Posterior cingulate gyrus (tissue), 11 donors: ENCODE measurements at regions not wholly inside any gene's neighbourhood (a gene's known extent, or its start where the extent isn't known, plus 50 kb on each side); places are given as distances from the start of the nearest gene placed in this dataset.
A peak's percentile ranks its signal among the peaks of the same experiment; 100 is the strongest.

Source experiments
- DNase-seq, 10 donors: peaks; one replicate each; pipeline versions ENCODE4 v3.0.0 to v3.0.0-alpha.2; 2020 to 2021; ENCODE audit warnings: mixed read lengths in 3 of 10
- intact Hi-C: fragments of 100-400 bp; cut with DNase I; formaldehyde crosslinking; loops from one replicate; pipeline ENCODE4 v1.15.1; 2023

DNA sequence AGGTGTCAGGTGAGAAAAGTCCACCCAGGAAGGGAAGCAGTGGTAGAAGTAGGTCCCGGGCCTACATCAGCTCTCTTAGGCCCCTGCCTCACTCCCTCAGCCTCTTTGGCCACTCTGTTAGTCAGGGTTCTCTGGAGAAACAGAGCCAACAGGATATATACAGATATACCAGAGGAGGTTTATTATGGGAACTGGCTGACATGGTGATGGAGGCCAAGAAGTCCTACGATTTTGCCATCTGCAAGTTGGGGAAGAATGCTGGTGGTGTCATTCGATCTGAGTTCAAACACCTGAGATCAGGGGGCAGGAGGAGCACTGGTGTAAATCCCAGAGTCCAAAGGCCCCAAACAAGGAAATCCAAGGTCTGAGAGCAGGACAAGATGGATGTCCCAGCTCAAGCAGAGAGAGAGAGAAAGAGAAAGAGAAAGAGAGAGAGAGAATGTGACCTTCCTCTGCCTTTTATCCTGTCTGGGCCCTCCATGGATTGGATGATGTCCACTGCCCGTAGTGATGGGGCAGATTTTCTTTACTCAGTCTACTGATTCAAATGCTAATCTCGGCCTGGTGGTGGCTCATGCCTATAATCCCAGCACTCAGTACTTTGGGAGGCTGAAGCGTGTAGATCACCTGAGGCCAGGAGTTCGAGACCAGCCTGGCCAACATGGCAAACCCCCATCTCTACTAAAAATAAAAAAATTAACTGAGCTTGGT, 111.1 kb upstream of the MYCN start:
- peak in 2 of 10 donors; percentile 26 to 29 for DNase-seq
- intact Hi-C loops, result no loop called here

DNA sequence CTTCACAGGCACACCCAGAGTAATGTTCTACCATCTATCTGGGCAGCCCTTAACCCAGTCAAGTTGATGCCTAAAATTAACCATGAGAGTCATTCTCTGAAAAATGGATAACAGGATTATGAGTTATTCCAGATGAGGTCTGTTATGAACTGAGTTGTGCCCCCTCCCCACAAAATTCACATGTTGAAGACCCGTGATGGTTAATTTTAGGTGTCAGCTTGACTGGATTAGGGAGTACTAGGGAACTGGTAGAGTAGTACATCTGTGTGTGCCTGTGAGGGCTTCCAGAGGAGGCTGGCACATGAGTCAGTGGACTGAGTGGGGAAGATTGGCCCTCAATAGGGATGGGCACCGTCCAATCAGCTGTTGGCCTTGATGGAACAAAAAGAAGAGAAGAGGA, 110.4 kb upstream of the MYCN start:
- peak in 1 of 10 donors; percentile 48 for DNase-seq
- intact Hi-C loops, result no loop called here

DNA sequence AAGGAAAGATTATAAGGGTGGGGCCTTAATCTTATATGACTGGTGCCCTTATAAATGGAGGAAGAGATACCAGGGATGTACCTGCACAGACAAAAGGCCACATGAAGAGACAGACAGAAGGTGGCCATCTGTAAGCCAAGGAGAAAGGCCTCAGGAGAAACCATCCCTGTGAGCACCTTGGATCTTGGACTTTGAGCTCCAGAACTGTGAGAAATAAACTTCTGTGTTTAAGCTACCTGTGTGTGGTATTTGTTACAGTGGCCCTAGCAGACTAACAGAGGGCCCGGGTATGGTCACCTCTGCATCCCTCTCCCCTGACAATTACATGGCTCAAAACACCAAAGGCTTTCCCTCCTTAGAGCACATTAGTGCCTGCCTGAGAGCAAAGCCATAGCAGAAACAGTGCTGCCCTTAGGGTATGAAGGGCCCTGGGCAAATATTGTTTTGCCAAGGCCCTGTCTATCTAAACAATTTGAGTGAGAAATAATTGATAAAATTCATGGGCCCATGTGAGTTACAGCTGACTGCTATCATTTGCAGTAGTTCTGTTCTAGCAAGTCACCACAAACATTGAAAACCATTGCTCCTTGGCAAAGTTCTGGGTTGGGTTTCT, 109.3 kb upstream of the MYCN start:
- intact Hi-C loops, result no loop called here
- peak in 1 of 10 donors; percentile 8 for DNase-seq

DNA sequence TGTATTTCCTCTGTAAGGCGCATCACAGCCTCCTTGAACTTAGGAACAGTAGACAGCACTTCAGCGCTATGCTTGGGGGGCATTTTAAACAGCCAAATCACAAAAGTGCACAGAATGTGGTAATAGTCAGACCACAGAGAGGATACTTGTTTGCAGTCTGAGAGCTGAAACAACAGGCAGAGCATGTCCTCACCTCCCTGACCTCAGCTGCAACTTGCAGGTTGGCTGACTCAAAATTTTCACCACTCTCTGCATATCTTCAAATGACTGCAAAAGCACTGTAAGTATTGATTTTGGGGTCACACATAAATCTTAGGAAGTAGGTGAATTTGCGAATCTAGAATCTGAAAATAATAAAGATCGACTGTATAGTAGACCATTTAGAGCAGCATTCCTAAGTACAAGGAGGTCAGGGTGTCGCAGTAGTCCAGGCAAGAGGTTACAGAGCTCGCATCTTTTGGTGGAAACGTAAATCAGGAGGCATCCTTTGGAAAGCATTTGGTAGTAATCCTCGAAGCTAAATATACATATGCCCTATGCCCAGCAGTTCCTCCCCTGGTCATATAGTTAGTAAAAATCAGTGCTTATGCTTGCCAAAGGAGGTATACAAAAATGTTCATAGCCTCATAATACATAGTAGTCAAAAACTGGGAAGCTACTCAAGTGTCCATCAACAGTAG, 108.2 kb upstream of the MYCN start:
- no peak for DNase-seq
- intact Hi-C loops, result no loop called here

DNA sequence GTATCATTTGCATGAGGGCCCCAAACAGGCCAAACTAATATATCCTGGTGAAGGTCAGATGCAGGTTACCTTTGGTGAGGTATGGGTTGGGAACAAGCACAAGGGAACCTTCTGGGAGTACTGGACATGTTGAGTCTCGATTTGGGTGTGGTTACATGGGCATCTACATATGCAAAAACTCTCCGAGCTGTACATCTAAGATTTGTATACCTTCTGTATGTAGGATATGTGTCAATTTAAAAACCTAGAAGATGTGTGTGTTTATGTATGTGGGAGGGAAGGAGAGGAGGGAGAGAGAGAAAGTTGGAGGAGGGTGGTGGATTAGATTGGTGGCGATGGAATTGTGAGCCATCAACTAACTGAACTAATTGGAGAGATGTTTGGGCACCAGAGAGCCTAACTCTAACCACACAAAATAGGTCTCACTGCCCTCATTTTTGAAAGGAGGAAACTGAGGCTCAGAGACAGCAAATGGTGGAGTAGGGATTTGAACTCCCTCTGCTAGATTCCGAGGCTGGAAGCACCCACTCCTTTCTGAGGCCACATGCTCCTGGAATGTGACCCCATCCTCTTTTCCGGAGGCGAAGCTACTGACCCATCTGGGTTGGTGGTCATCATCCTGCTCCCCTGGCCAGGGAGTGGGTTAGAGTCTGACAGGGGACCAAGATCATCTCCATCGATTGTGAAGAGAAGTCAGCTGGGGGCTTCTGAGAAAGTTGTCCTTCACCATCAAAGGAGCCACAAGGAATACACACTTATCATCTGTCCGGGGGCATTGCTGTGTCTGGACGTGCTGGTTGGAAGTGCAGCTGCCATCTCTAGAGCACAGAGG, 107.3 kb upstream of the MYCN start:
- intact Hi-C loops, result no loop called here
- DNase-seq, result peak in 1 of 10 donors; percentile 2

DNA sequence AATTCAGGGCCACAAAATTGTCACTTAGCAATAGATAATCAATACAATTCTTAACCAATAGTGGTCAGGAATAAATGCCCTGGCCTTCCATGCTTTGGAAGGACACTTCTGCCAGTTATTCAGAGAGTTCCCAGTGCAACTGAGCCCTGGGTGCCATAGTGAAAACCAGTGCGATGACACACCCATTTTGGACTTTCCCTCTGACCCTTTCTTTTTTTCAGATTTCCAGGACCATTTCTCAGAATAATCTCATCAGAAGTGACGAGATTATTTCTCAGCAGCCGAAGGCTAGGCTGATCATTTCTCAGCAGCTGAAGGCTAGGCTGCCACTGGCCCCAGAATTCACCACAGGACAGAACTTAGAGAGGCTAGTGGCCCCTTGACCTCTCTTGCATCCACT, 106.6 kb upstream of the MYCN start:
- intact Hi-C loops, result no loop called here
- DNase-seq, result peak in 1 of 10 donors; percentile 31

DNA sequence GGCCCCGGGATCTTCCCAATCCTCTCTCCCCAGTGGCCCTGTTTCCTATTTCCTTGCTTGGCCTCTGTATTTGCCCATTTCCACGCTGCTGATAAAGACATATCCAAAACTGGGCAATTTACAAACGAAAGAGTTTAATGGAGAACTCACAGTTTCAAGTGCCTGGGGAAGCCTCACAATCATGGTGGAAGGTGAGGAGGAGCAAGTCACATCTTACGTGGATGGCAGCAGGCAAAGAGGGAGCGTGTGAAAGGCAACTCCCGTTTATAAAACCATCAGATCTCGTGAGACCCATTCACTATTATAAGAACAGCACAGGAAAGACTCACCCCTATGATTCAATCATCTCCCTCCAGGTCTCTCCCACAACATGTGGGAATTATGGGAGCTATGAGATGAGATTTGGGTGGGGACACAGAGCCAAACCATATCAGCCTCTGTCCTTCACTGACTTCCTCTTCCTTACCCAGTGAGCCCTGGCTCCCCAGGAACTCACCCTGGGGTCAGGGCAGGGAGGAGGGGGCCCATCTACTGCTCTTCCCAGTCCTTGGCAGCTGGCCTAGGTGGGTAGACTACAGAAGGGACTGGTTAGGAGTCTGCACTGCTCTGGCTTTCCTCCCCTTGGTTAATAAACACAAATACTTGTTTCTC, 105.8 kb upstream of the MYCN start:
- intact Hi-C loops, result no loop called here
- no peak for DNase-seq

DNA sequence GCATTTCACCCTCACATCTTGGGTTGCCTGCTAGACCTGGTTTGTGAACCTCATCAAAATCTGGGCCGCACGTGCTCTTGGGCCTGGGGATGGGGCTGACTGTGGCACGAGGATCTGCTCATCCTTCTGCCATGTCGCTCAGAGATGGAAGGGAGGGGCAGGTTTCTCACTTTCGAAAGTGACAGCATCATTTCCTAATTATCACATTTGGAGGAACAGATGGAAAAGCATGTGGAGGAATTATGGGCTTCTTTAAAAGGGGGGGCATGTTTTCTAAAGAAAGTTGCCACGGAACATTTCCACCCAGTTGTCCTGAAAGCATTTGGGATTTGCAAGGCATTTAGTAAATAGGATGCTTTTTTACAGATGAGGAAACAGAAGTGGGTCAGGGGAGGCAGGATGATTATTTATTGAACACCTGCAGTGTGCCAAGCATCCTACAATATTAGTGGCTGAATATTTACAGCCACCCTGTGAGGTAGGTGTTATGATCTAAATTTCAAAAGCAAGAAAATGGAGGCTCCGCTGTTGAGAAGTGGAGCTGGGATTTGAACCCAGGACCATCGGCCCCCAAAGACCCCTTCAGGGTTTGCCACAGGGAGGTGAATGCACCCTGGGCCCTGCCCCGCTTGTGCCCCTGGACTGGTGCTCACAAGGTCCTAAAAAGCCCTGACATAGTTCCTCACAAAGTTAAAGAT, 104.2 kb upstream of the MYCN start:
- intact Hi-C loops, result no loop called here
- peak in 2 of 10 donors; percentile 52 to 61 for DNase-seq

DNA sequence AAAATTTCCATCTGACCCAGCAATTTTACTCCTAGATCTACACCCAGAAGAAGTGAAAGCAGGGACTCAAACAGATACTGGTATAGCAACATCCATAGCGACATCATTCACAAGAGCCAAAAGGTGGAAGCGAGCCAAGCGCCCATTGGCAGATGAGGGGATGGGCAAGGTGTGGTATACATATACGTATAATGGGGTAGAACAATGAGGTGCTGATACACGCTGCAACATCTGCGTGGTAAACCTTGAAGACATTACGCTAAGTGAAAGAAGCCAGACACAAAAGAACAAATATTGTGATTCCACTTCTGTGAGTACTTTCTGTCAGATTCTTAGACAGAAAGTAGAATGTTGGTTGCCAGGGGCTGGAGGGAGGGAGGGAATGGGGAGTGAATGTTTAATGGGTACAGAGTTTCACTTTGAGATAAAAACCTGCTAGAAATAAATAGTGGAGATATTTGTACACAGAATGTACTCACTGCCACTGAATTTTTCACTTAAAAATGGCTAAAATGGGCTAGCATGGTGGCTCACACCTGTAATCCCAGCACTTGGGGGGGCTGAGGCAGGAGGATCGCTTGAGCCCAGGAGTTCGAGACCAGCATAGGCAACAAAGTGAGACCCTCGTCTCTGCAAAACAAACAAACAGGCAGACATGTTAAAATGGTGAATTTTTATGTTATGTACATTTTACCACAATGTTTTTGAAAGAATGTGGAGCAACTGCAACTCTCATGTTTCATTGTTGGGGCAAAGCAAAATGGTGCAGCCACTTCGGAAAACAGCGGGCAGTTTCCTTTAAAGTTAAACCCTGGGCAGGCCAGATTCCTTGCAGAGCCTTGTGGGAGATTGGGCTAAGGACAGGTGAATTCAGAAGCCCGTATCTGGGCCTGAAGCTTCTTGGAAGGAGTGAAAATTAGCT, 103.4 kb upstream of the MYCN start:
- DNase-seq, result peak in 1 of 10 donors; percentile 66
- intact Hi-C loops, result no loop called here

DNA sequence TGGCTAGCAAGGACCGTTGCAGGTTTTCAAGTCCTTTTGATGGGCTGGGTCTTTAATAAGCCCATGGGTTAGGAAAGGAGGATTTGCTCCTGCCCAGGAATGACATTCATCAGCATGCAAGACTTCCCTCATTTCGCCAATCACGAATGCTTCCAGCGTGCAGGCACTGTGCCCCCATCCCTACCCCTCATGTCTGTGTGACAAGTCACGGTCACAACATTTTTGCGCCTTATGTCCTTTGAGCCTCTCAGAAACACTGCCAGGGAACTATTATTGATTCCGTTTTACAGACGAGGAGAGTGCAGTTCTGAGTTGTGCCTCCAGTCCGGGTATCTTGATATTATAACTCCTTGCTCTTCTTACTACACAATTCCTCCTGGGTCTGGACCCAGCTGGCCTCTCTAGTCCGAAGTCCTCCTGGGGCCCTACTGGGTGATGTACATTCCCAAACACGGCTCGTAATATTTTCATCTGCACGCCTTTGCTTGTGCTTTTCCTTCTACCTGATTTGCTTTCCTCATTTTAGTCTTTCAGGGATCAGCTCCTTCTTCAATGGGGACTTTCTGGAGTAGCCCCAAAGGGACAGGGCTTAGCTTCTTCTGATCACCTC, 101.8 kb upstream of the MYCN start:
- intact Hi-C loops, result no loop called here
- no peak for DNase-seq

DNA sequence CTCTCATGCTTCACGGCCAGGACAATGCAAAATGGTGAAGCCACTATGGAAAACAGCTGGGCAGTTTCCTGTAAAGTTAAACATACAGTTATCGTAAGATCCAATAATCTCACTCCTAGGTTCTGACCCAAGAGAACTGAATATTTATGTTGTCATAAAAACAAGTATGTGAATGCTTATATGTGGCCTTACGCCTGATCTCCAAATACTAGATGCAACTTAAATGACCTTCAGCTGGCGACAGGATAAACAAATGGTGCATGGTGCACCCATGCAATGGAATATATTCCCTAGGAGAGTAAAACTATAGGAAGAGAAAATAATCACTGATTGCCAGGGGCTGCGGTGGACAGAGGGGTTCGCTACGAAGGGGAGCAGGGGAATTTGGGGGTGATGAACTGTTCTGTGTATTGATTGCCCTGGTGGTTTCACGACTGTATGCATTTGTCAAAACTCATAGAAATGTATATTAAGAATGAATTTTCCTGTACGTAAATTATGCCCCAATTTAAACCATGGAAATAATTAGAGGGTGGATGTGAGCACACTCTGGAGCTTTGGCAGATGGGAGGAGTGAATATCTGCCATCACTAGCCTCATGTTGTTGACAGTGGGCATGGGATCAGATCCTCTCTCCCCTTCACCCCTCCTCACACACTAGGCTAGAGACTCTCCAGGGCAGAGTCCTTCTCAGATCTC, 100.8 kb upstream of the MYCN start:
- peak in 1 of 10 donors; percentile 10 for DNase-seq
- intact Hi-C loops, result no loop called here

DNA sequence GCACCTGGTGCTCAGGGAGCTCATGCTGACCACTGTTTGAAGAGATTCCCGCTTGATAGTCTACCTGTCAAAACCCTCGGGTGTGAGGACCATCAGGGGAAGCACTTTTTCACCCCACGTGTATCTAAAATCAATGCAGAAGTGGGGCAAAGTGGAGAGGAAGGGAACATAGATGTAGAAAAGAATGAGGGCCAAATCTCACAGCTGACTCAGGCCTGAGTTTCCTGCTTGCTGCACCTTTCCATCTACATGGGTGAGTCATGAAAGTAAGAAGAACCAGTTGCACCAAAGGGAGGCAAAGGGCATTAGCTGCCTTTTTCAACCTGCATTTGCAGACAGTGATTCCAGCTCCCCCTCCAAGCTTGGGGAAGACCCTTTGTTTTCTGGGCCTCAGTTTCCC, 100.2 kb upstream of the MYCN start:
- intact Hi-C loops, result no loop called here
- no peak for DNase-seq

DNA sequence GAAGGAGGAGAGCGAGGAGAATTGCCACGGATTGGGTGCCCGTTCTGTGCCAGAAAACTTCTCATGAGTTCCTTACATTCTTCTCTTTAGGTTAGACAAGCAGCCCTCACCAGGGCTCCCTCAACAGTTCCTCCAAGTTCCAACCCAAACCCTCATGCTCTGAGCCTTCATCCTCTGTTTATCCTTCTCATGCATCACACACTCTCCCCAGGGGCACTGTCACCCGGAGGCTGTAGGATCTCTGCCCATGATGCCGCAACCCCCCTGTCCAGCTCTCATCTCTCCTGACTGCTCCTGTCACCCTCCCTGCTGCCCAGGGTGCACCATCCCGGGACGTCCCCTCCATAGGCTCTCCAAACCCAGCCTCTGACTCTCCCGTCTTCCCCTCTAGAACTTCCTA, 99.4 kb upstream of the MYCN start:
- intact Hi-C loops, result no loop called here

DNA sequence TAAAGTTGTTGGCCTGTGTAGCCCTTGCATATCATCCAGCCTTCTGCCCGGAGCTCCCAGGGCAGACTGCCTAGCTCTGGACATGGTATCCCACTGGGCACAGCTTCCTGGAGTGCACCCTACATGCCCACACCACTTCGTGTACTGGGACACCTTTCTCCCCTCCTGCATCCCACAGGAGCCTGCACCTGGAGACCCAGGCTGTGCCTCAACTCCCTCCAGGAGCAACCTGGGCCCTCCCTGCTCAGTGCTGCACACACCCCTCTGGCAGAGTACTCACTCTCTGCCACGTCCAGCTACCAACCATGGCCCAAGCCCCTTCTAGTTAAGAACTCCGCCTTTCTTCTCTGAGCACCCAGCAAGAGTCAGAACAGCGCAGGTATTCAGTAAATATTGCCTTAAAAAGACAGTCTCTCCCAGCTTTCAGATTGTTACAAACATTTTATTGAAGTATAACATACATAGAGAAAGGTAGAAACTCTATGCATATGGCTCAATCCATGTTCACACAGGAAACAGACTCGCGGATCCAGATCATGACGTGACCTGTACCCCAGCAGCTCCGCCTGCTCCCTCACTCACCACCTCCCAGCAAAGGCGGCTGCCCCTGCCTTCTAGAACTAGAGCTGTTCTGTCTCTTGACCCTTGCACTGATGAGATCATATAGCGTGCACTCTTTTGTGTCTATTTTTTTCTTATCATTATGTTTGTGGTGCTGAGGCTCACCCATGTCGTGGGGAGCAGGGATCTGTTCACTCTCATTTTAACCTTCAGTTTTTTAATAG, 98.4 kb upstream of the MYCN start:
- intact Hi-C loops, result no loop called here
- peak in 1 of 10 donors; percentile 64 for DNase-seq

More for the DNA sequence above, 99.4 kb upstream of the MYCN start:
- peak in 1 of 10 donors; percentile 27 for DNase-seq

DNA sequence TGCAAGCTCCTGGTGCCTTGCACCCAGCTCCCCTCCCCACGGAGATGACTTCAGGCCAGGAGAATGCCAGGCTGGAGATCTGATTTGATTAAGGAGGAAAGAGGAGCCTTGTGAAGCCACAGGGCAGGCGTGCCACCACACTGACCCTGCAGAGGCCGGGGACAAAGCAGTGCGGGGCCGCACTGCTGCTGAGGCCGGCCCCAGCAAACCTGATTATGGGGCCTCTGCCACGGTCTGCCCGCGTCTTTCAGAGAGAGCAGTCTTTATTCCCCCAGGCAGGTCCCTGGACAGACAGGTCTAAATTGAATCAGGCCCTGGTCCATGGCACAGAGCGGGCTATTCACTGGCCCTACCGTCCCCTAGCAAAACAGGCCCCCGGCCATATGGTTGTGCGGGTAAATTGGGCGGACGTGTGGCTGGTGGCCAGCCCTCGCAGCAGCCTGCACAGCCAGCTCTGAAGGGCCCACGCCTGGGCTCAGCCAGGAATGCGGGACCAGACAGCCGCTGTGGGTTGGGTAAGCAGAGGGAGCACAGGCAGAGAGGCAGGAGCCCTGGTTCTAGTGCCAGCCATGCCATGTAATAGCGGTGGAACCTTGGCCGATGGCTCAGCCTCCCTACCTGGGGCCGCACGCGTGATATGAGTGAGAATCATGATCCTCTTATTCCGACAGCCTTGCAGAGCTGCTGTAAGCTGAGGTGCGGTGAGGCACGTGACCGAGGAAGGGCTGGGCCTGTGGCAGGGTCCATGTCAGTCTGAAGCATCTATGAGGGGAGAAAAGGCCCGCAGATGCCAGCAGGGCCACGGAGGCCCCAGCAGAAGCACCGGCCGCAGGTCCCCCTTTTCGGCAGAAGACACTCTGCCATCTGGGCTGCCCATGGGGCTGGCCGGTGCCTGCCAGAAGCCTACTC, 97.3 kb upstream of the MYCN start:
- DNase-seq, result peak in 8 of 10 donors; percentile 38 to 93 (median 60)
- intact Hi-C loops, result no loop called here
